ENCODE measurements at regions not wholly inside any gene's neighbourhood (a gene's known extent, or its start where the extent isn't known, plus 50 kb on each side); places are given as distances from the start of the nearest gene placed in this dataset.

- no peaks in the 10 kb centered on the region for H3K36me3 ChIP-seq (ENCODE audit: control insufficient read depth, insufficient read depth, low read length)
- H3K4me1 ChIP-seq (ENCODE audit: control insufficient read depth, insufficient read depth, low read length), result peaks cover 3% of the 10 kb centered on the region
- H3K4me3 ChIP-seq (ENCODE audit: low read depth, low read length), result no peak overlapping the region
- H3K9me3 ChIP-seq (ENCODE audit: control insufficient read depth, insufficient read depth, low read length), result no peaks in the 10 kb centered on the region
- H3K27me3 ChIP-seq (ENCODE audit: control insufficient read depth, insufficient read depth, low read length), result peaks cover 18% of the 10 kb centered on the region
- H3K27ac ChIP-seq (ENCODE audit: low read depth, low read length), result no peak overlapping the region
- WGBS (ENCODE audit: insufficient coverage), result 47% methylated on average over 7 of the region's 9 CpGs
- DNase-seq (ENCODE audit: low read depth in 4 of 6, low spot score in 6 of 6), result peak in 1 of 6 donors; percentile 63
Observed at GRCh38 chr20:39310363-39310995, 348.3 kb downstream of the DHX35 start.

GRCh38 chr20:39309458-39309857 is 347.3 kb downstream of the DHX35 start:
- no peaks in the 10 kb centered on the region for H3K9me3 ChIP-seq (ENCODE audit: control insufficient read depth, insufficient read depth, low read length)
- H3K27ac ChIP-seq (ENCODE audit: low read depth, low read length), result no peak overlapping the region
- H3K36me3 ChIP-seq (ENCODE audit: control insufficient read depth, insufficient read depth, low read length), result no peaks in the 10 kb centered on the region
- DNase-seq (ENCODE audit: low read depth in 4 of 6, low spot score in 6 of 6), result no peak
- H3K4me3 ChIP-seq (ENCODE audit: low read depth, low read length), result no peak overlapping the region
- peaks cover 3% of the 10 kb centered on the region for H3K4me1 ChIP-seq (ENCODE audit: control insufficient read depth, insufficient read depth, low read length)
- peaks cover 18% of the 10 kb centered on the region for H3K27me3 ChIP-seq (ENCODE audit: control insufficient read depth, insufficient read depth, low read length)

- Histone ChIP-seq H3K4me1 (ENCODE audit: control insufficient read depth, insufficient read depth, low read length) (peaks cover 12% of the 10 kb centered on the region), H3K27me3 (ENCODE audit: control insufficient read depth, insufficient read depth, low read length) (peaks cover 25% of the 10 kb centered on the region), H3K27ac (ENCODE audit: low read depth, low read length) (no peak overlapping the region), H3K9me3 (ENCODE audit: control insufficient read depth, insufficient read depth, low read length) (peaks cover 3% of the 10 kb centered on the region), H3K36me3 (ENCODE audit: control insufficient read depth, insufficient read depth, low read length) (no peaks in the 10 kb centered on the region), H3K4me3 (ENCODE audit: low read depth, low read length) (no peak overlapping the region)
- 100% methylated on average over 1 of the region's 4 CpGs for WGBS (ENCODE audit: insufficient coverage)
- no peak for DNase-seq (ENCODE audit: low read depth in 4 of 6, low spot score in 6 of 6)
Observed at GRCh38 chr20:39302312-39302711, 340.2 kb downstream of the DHX35 start.

- no peak overlapping the region for H3K4me3 ChIP-seq (ENCODE audit: low read depth, low read length)
- DNase-seq (ENCODE audit: low read depth in 4 of 6, low spot score in 6 of 6), result no peak
- 100% methylated on average over 1 of the region's 2 CpGs for WGBS (ENCODE audit: insufficient coverage)
- H3K27ac ChIP-seq (ENCODE audit: low read depth, low read length), result no peak overlapping the region
- H3K4me1 ChIP-seq (ENCODE audit: control insufficient read depth, insufficient read depth, low read length), result peaks cover 12% of the 10 kb centered on the region
- H3K9me3 ChIP-seq (ENCODE audit: control insufficient read depth, insufficient read depth, low read length), result peaks cover 3% of the 10 kb centered on the region
- H3K27me3 ChIP-seq (ENCODE audit: control insufficient read depth, insufficient read depth, low read length), result peaks cover 22% of the 10 kb centered on the region
- no peaks in the 10 kb centered on the region for H3K36me3 ChIP-seq (ENCODE audit: control insufficient read depth, insufficient read depth, low read length)
Observed at GRCh38 chr20:39299783-39300182, 337.6 kb downstream of the DHX35 start.

GRCh38 chr20:39298571-39299506 is 336.7 kb downstream of the DHX35 start:
- 57% methylated on average over 5 of the region's 12 CpGs for WGBS (ENCODE audit: insufficient coverage)
- no peak for DNase-seq (ENCODE audit: low read depth in 4 of 6, low spot score in 6 of 6)
- H3K36me3 ChIP-seq (ENCODE audit: control insufficient read depth, insufficient read depth, low read length), result no peaks in the 10 kb centered on the region
- no peak overlapping the region for H3K27ac ChIP-seq (ENCODE audit: low read depth, low read length)
- H3K4me1 ChIP-seq (ENCODE audit: control insufficient read depth, insufficient read depth, low read length), result peaks cover 12% of the 10 kb centered on the region
- peaks cover 3% of the 10 kb centered on the region for H3K9me3 ChIP-seq (ENCODE audit: control insufficient read depth, insufficient read depth, low read length)
- H3K4me3 ChIP-seq (ENCODE audit: low read depth, low read length), result no peak overlapping the region
- H3K27me3 ChIP-seq (ENCODE audit: control insufficient read depth, insufficient read depth, low read length), result peaks cover 24% of the 10 kb centered on the region

- Histone ChIP-seq H3K27me3 (ENCODE audit: control insufficient read depth, insufficient read depth, low read length) (peaks cover 26% of the 10 kb centered on the region), H3K9me3 (ENCODE audit: control insufficient read depth, insufficient read depth, low read length) (peaks cover 3% of the 10 kb centered on the region), H3K27ac (ENCODE audit: low read depth, low read length) (no peak overlapping the region), H3K36me3 (ENCODE audit: control insufficient read depth, insufficient read depth, low read length) (no peaks in the 10 kb centered on the region), H3K4me1 (ENCODE audit: control insufficient read depth, insufficient read depth, low read length) (peaks cover 12% of the 10 kb centered on the region), H3K4me3 (ENCODE audit: low read depth, low read length) (no peak overlapping the region)
- peak in 3 of 6 donors; percentile 20 to 79 (median 64) for DNase-seq (ENCODE audit: low read depth in 4 of 6, low spot score in 6 of 6)
- 39% methylated on average over 14 of the region's 14 CpGs for WGBS (ENCODE audit: insufficient coverage)
Observed at GRCh38 chr20:39298121-39298520, 336.0 kb downstream of the DHX35 start.

GRCh38 chr20:39295301-39295700 is 333.2 kb downstream of the DHX35 start:
- H3K4me1 ChIP-seq (ENCODE audit: control insufficient read depth, insufficient read depth, low read length), result peaks cover 12% of the 10 kb centered on the region
- DNase-seq (ENCODE audit: low read depth in 4 of 6, low spot score in 6 of 6), result no peak
- no peak overlapping the region for H3K27ac ChIP-seq (ENCODE audit: low read depth, low read length)
- H3K27me3 ChIP-seq (ENCODE audit: control insufficient read depth, insufficient read depth, low read length), result peaks cover 37% of the 10 kb centered on the region
- H3K4me3 ChIP-seq (ENCODE audit: low read depth, low read length), result no peak overlapping the region
- 85% methylated on average over 4 of the region's 4 CpGs for WGBS (ENCODE audit: insufficient coverage)
- H3K36me3 ChIP-seq (ENCODE audit: control insufficient read depth, insufficient read depth, low read length), result no peaks in the 10 kb centered on the region
- peaks cover 3% of the 10 kb centered on the region for H3K9me3 ChIP-seq (ENCODE audit: control insufficient read depth, insufficient read depth, low read length)

- Histone ChIP-seq H3K36me3 (ENCODE audit: control insufficient read depth, insufficient read depth, low read length) (no peaks in the 10 kb centered on the region), H3K27ac (ENCODE audit: low read depth, low read length) (no peak overlapping the region), H3K4me3 (ENCODE audit: low read depth, low read length) (no peak overlapping the region), H3K9me3 (ENCODE audit: control insufficient read depth, insufficient read depth, low read length) (peaks cover 3% of the 10 kb centered on the region), H3K27me3 (ENCODE audit: control insufficient read depth, insufficient read depth, low read length) (peaks cover 38% of the 10 kb centered on the region), H3K4me1 (ENCODE audit: control insufficient read depth, insufficient read depth, low read length) (peaks cover 12% of the 10 kb centered on the region)
- WGBS (ENCODE audit: insufficient coverage), result no CpG with 5 or more reads among the region's 2 CpGs
- DNase-seq (ENCODE audit: low read depth in 4 of 6, low spot score in 6 of 6), result no peak
Observed at GRCh38 chr20:39294137-39294725, 332.1 kb downstream of the DHX35 start.

GRCh38 chr20:39292193-39292736 is 330.1 kb downstream of the DHX35 start:
- Histone ChIP-seq H3K27me3 (ENCODE audit: control insufficient read depth, insufficient read depth, low read length) (peaks cover 31% of the 10 kb centered on the region), H3K4me3 (ENCODE audit: low read depth, low read length) (no peak overlapping the region), H3K4me1 (ENCODE audit: control insufficient read depth, insufficient read depth, low read length) (no peaks in the 10 kb centered on the region), H3K36me3 (ENCODE audit: control insufficient read depth, insufficient read depth, low read length) (no peaks in the 10 kb centered on the region), H3K9me3 (ENCODE audit: control insufficient read depth, insufficient read depth, low read length) (peaks cover 2% of the 10 kb centered on the region), H3K27ac (ENCODE audit: low read depth, low read length) (no peak overlapping the region)
- 28% methylated on average over 2 of the region's 3 CpGs for WGBS (ENCODE audit: insufficient coverage)
- DNase-seq (ENCODE audit: low read depth in 4 of 6, low spot score in 6 of 6), result peak in 1 of 6 donors; percentile 51
